ENCODE measurements at regions not wholly inside any gene's neighbourhood (a gene's known extent, or its start where the extent isn't known, plus 50 kb on each side); places are given as distances from the start of the nearest gene placed in this dataset.
"Not testable (repeated sequence)": the region's sequence is repeated elsewhere in the genome, so short reads cannot be mapped to it uniquely, and the experiment has no call there.

- no peak for DNase-seq (ENCODE audit: extremely low read depth, insufficient read length)
- Histone ChIP-seq H3K36me3 (ENCODE audit: control insufficient read depth, insufficient read depth, low read length) (no peaks in the 10 kb centered on the region), H3K4me3 (replicated peaks; ENCODE audit: low read depth, low read length) (no peak overlapping the region), H3K27me3 (replicated peaks; ENCODE audit: control insufficient read depth, insufficient read depth, low read length) (no peaks in the 10 kb centered on the region)
- no peak for TF ChIP-seq CTCF (IDR thresholded peaks at IDR 0.05; ENCODE audit: insufficient read depth, low read length, poor library complexity, severe bottlenecking)
These were observed 447.8 kb downstream of the AMY1C start for GRCh38 chr1:104197516-104197915.

- Histone ChIP-seq H3K27me3 (replicated peaks; ENCODE audit: control insufficient read depth, insufficient read depth, low read length) (no peaks in the 10 kb centered on the region), H3K4me3 (replicated peaks; ENCODE audit: low read depth, low read length) (no peak overlapping the region), H3K36me3 (ENCODE audit: control insufficient read depth, insufficient read depth, low read length) (no peaks in the 10 kb centered on the region)
- TF ChIP-seq CTCF (IDR thresholded peaks at IDR 0.05; ENCODE audit: insufficient read depth, low read length, poor library complexity, severe bottlenecking): no peak
- no peak for DNase-seq (ENCODE audit: extremely low read depth, insufficient read length)
These were observed 462.5 kb downstream of the AMY1C start for GRCh38 chr1:104212239-104212638.

GRCh38 chr1:104217395-104217986 is 467.8 kb downstream of the AMY1C start:
- H3K36me3 ChIP-seq (ENCODE audit: control insufficient read depth, insufficient read depth, low read length); DNase-seq (ENCODE audit: extremely low read depth, insufficient read length); H3K4me3 ChIP-seq (replicated peaks; ENCODE audit: low read depth, low read length); H3K27me3 ChIP-seq (replicated peaks; ENCODE audit: control insufficient read depth, insufficient read depth, low read length): not testable (repeated sequence)

- no peaks in the 10 kb centered on the region for H3K36me3 ChIP-seq (ENCODE audit: control insufficient read depth, insufficient read depth, low read length)
- no peak for TF ChIP-seq CTCF (IDR thresholded peaks at IDR 0.05; ENCODE audit: insufficient read depth, low read length, poor library complexity, severe bottlenecking)
- H3K4me3 ChIP-seq (replicated peaks; ENCODE audit: low read depth, low read length): no peak overlapping the region
- no peak for DNase-seq (ENCODE audit: extremely low read depth, insufficient read length)
- no peaks in the 10 kb centered on the region for H3K27me3 ChIP-seq (replicated peaks; ENCODE audit: control insufficient read depth, insufficient read depth, low read length)
These were observed 480.2 kb downstream of the AMY1C start for GRCh38 chr1:104229860-104230259.

GRCh38 chr1:104231676-104232075 is 482.0 kb downstream of the AMY1C start:
- no peaks in the 10 kb centered on the region for H3K36me3 ChIP-seq (ENCODE audit: control insufficient read depth, insufficient read depth, low read length)
- no peak for TF ChIP-seq CTCF (IDR thresholded peaks at IDR 0.05; ENCODE audit: insufficient read depth, low read length, poor library complexity, severe bottlenecking)
- DNase-seq (ENCODE audit: extremely low read depth, insufficient read length): no peak

GRCh38 chr1:104235141-104235540 is 485.4 kb downstream of the AMY1C start:
- H3K4me3 ChIP-seq (replicated peaks; ENCODE audit: low read depth, low read length): no peak overlapping the region
- H3K36me3 ChIP-seq (ENCODE audit: control insufficient read depth, insufficient read depth, low read length): no peaks in the 10 kb centered on the region
- DNase-seq (ENCODE audit: extremely low read depth, insufficient read length): no peak
- H3K27me3 ChIP-seq (replicated peaks; ENCODE audit: control insufficient read depth, insufficient read depth, low read length): no peaks in the 10 kb centered on the region
- TF ChIP-seq CTCF (IDR thresholded peaks at IDR 0.05; ENCODE audit: insufficient read depth, low read length, poor library complexity, severe bottlenecking): no peak

More at GRCh38 chr1:104231676-104232075, 482.0 kb downstream of the AMY1C start:
- H3K27me3 ChIP-seq (replicated peaks; ENCODE audit: control insufficient read depth, insufficient read depth, low read length): no peaks in the 10 kb centered on the region
- no peak overlapping the region for H3K4me3 ChIP-seq (replicated peaks; ENCODE audit: low read depth, low read length)
